ENCODE measurements at regions not wholly inside any gene's neighbourhood (a gene's known extent, or its start where the extent isn't known, plus 50 kb on each side); places are given as distances from the start of the nearest gene placed in this dataset.

- TF ChIP-seq, protein P1, sequence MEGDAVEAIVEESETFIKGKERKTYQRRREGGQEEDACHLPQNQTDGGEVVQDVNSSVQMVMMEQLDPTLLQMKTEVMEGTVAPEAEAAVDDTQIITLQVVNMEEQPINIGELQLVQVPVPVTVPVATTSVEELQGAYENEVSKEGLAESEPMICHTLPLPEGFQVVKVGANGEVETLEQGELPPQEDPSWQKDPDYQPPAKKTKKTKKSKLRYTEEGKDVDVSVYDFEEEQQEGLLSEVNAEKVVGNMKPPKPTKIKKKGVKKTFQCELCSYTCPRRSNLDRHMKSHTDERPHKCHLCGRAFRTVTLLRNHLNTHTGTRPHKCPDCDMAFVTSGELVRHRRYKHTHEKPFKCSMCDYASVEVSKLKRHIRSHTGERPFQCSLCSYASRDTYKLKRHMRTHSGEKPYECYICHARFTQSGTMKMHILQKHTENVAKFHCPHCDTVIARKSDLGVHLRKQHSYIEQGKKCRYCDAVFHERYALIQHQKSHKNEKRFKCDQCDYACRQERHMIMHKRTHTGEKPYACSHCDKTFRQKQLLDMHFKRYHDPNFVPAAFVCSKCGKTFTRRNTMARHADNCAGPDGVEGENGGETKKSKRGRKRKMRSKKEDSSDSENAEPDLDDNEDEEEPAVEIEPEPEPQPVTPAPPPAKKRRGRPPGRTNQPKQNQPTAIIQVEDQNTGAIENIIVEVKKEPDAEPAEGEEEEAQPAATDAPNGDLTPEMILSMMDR (IDR thresholded peaks at IDR 0.05 in 4 of 5, conservative IDR thresholded peaks at IDR 0.05 in 1 of 5): peak in 1 of 5 experiments; percentile 2
- no peak for TF ChIP-seq POLR2A (IDR thresholded peaks at IDR 0.05)
These were observed 86.5 kb upstream of the RHOU start for GRCh38 chr1:228648647-228649383.
